KMS-11 (cell line): ENCODE measurements at regions not wholly inside any gene's neighbourhood (a gene's known extent, or its start where the extent isn't known, plus 50 kb on each side); places are given as distances from the start of the nearest gene placed in this dataset.

ENCODE experiments used
- H2AFZ ChIP-seq: fragments of 200-600 bp; sonication (generic); 2 replicates; pipeline ENCODE4 v1.6.1; 2016; ENCODE audit warnings: antibody characterized with exemption, mixed run types, low read depth
- H3K27ac ChIP-seq: fragments of 200-600 bp; sonication (generic); 2 replicates; pipeline ENCODE4 v1.6.1; 2016; ENCODE audit warnings: mild to moderate bottlenecking, mixed run types
- H3K27me3 ChIP-seq: fragments of 200-600 bp; sonication (generic); 2 replicates; pipeline ENCODE4 v1.6.1; 2017; ENCODE audit warnings: mild to moderate bottlenecking, low read depth, mixed run types, moderate library complexity; ENCODE audit not compliant: insufficient read depth
- H3K36me3 ChIP-seq: fragments of 200-600 bp; sonication (generic); 2 replicates; pipeline ENCODE4 v1.6.1; 2017; ENCODE audit warnings: mild to moderate bottlenecking, mixed run types; ENCODE audit not compliant: insufficient read depth
- H3K4me1 ChIP-seq: fragments of 200-600 bp; sonication (generic); 2 replicates; pipeline ENCODE4 v1.6.1; 2016; ENCODE audit warnings: mild to moderate bottlenecking, low read depth, mixed run types; ENCODE audit not compliant: poor library complexity, severe bottlenecking
- H3K4me2 ChIP-seq: fragments of 200-600 bp; sonication (generic); 2 replicates; pipeline ENCODE4 v1.7.0; 2016; ENCODE audit warnings: mild to moderate bottlenecking, mixed run types
- H3K4me3 ChIP-seq: fragments of 200-600 bp; sonication (generic); IDR thresholded peaks from 2 replicates; pipeline ENCODE4 v1.6.1; 2017; ENCODE audit warnings: low read depth, low read length, mixed read lengths; ENCODE audit not compliant: insufficient read depth
- H3K79me2 ChIP-seq: fragments of 200-600 bp; sonication (generic); 2 replicates; pipeline ENCODE4 v1.6.1; 2016; ENCODE audit warnings: low read depth, mixed run types; ENCODE audit not compliant: insufficient read depth
- H3K9ac ChIP-seq: fragments of 200-600 bp; sonication (generic); 2 replicates; pipeline ENCODE4 v1.6.1; 2016; ENCODE audit warnings: mild to moderate bottlenecking, mixed run types
- H4K20me1 ChIP-seq: fragments of 200-600 bp; sonication (generic); 2 replicates; pipeline ENCODE4 v1.6.1; 2016; ENCODE audit warnings: mild to moderate bottlenecking, mixed run types; ENCODE audit not compliant: insufficient read depth
- CTCF ChIP-seq: fragments of 200-600 bp; sonication (generic); conservative IDR thresholded peaks from 2 replicates; pipeline ENCODE4 v1.6.1; 2017; ENCODE audit warnings: low read depth, mild to moderate bottlenecking, antibody characterized with exemption, low read length, moderate library complexity, mixed read lengths

- TF ChIP-seq CTCF: no peak
- Histone ChIP-seq H3K4me1 (no peaks in the 10 kb centered on the region), H3K9ac (no peak overlapping the region), H3K27ac (no peak overlapping the region), H3K36me3 (no peaks in the 10 kb centered on the region), H3K79me2 (no peaks in the 10 kb centered on the region), H3K4me2 (no peak overlapping the region), H3K4me3 (no peak overlapping the region), H4K20me1 (no peaks in the 10 kb centered on the region), H3K27me3 (no peaks in the 10 kb centered on the region), H2AFZ (no peak overlapping the region)
Measured at GRCh38 chr18:76277801-76278200, 217.2 kb downstream of the ZNF516 start.

- Histone ChIP-seq H3K4me2 (no peak overlapping the region), H3K27ac (no peak overlapping the region), H3K36me3 (no peaks in the 10 kb centered on the region), H3K4me1 (no peaks in the 10 kb centered on the region), H3K4me3 (no peak overlapping the region), H4K20me1 (no peaks in the 10 kb centered on the region), H3K79me2 (no peaks in the 10 kb centered on the region), H2AFZ (no peak overlapping the region), H3K9ac (no peak overlapping the region), H3K27me3 (no peaks in the 10 kb centered on the region)
- TF ChIP-seq CTCF: no peak
Measured at GRCh38 chr18:76275727-76276313, 219.2 kb downstream of the ZNF516 start.

GRCh38 chr18:76274468-76275289, 220.4 kb downstream of the ZNF516 start:
- no peak for TF ChIP-seq CTCF
- H3K36me3 ChIP-seq: no peaks in the 10 kb centered on the region
- no peak overlapping the region for H3K9ac ChIP-seq
- H3K27ac ChIP-seq: no peak overlapping the region
- H3K4me3 ChIP-seq: no peak overlapping the region
- no peaks in the 10 kb centered on the region for H3K4me1 ChIP-seq
- no peak overlapping the region for H3K4me2 ChIP-seq
- no peaks in the 10 kb centered on the region for H4K20me1 ChIP-seq
- no peaks in the 10 kb centered on the region for H3K79me2 ChIP-seq
- H2AFZ ChIP-seq: no peak overlapping the region
- H3K27me3 ChIP-seq: no peaks in the 10 kb centered on the region

GRCh38 chr18:76273956-76274355, 221.1 kb downstream of the ZNF516 start:
- H3K4me2 ChIP-seq: no peak overlapping the region
- no peak overlapping the region for H3K27ac ChIP-seq
- no peak overlapping the region for H3K4me3 ChIP-seq
- no peak overlapping the region for H2AFZ ChIP-seq
- H3K4me1 ChIP-seq: no peaks in the 10 kb centered on the region
- H3K27me3 ChIP-seq: no peaks in the 10 kb centered on the region
- no peak overlapping the region for H3K9ac ChIP-seq
- no peaks in the 10 kb centered on the region for H4K20me1 ChIP-seq
- H3K79me2 ChIP-seq: no peaks in the 10 kb centered on the region
- TF ChIP-seq CTCF: no peak
- H3K36me3 ChIP-seq: no peaks in the 10 kb centered on the region
